Progenitor cell of endocrine pancreas (in vitro differentiated cells): ENCODE measurements at regions not wholly inside any gene's neighbourhood (a gene's known extent, or its start where the extent isn't known, plus 50 kb on each side); places are given as distances from the start of the nearest gene placed in this dataset.

Experiments
- DNase-seq: peaks from one replicate; pipeline ENCODE4 v3.0.0; 2021; ENCODE audit warnings: low spot score; ENCODE audit not compliant: unreplicated experiment
- H3K27ac Mint-ChIP-seq: 2 replicates; pipeline ENCODE4 v1.8.0; 2021; ENCODE audit warnings: mild to moderate bottlenecking, moderate library complexity, mixed read lengths
- H3K27me3 Mint-ChIP-seq: 2 replicates; pipeline ENCODE4 v1.8.0; 2021; ENCODE audit warnings: mixed read lengths
- H3K36me3 Mint-ChIP-seq: 2 replicates; pipeline ENCODE4 v1.8.0; 2022; ENCODE audit warnings: mixed read lengths; ENCODE audit not compliant: insufficient read depth
- H3K4me1 Mint-ChIP-seq: 2 replicates; pipeline ENCODE4 v1.8.0; 2021; ENCODE audit warnings: low read depth, mixed read lengths
- H3K4me3 Mint-ChIP-seq: 2 replicates; pipeline ENCODE4 v1.8.0; 2021; ENCODE audit warnings: low read depth, mild to moderate bottlenecking, moderate library complexity, mixed read lengths
- H3K9me3 Mint-ChIP-seq: 2 replicates; pipeline ENCODE4 v1.8.0; 2021; ENCODE audit warnings: low read depth, mixed read lengths
- TF ChIP-seq, protein P1 (sequence below): fragments of 200-600 bp; sonication (generic); IDR thresholded peaks from one replicate; pipeline ENCODE4 v1.5.0; 2021; ENCODE audit warnings: antibody characterized with exemption, mild to moderate bottlenecking; ENCODE audit not compliant: unreplicated experiment

DNA sequence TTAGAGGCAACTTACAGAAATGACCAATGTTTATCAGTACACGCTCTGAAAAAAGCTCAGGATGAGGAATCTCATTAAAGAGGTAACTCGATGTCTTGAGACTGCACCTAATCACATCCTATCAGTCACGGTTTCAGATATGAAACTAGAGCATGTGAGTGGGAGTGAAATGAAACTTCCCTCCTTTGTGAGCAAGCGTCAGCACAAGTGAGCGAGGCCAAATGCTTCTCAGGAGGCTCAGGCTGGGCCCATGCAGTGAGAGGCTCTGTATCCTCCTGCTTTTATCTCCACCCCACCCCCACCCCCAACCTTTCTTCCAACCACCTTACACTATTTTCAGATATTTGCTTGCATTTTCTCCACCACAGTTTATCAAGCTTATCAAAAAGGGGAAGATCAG is 140.8 kb upstream of the RIMS1 start:
- no peaks in the 10 kb centered on the region for H3K27me3 Mint-ChIP-seq
- H3K4me3 Mint-ChIP-seq, result no peak overlapping the region
- no peak overlapping the region for H3K27ac Mint-ChIP-seq
- H3K4me1 Mint-ChIP-seq, result no peaks in the 10 kb centered on the region
- TF ChIP-seq, protein P1, sequence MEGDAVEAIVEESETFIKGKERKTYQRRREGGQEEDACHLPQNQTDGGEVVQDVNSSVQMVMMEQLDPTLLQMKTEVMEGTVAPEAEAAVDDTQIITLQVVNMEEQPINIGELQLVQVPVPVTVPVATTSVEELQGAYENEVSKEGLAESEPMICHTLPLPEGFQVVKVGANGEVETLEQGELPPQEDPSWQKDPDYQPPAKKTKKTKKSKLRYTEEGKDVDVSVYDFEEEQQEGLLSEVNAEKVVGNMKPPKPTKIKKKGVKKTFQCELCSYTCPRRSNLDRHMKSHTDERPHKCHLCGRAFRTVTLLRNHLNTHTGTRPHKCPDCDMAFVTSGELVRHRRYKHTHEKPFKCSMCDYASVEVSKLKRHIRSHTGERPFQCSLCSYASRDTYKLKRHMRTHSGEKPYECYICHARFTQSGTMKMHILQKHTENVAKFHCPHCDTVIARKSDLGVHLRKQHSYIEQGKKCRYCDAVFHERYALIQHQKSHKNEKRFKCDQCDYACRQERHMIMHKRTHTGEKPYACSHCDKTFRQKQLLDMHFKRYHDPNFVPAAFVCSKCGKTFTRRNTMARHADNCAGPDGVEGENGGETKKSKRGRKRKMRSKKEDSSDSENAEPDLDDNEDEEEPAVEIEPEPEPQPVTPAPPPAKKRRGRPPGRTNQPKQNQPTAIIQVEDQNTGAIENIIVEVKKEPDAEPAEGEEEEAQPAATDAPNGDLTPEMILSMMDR, result no peak
- no peak for DNase-seq
- H3K36me3 Mint-ChIP-seq, result no peaks in the 10 kb centered on the region
- no peaks in the 10 kb centered on the region for H3K9me3 Mint-ChIP-seq

DNA sequence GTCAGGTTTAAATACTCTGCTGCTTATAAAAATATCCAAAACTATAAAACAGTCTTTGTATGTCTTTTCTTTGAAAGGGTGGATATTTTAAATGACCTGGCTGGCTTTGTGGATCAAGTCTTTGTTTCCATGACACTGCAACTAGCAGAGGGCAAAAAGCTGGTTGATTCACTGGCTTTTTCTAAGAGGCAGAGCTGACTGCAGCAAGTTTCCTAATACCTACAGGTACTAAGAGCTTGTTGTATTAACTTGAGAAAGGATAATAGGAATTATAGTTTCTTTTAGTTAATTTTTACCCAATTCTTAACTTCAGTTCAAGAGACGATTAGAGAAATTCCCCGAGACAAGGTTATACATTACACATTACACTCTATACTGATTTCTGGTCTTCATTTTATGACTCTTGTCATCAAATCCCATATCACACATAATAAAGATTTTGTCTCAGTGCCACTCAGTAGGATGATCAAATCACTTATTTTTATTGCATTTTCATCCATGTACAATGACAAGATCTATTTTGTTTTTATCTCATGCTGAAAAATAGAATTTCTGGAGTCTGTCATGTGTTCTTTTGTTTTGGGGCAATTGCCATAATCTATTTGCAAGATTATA is 120.1 kb upstream of the RIMS1 start:
- Mint-ChIP-seq H3K4me1 (no peaks in the 10 kb centered on the region), H3K36me3 (no peaks in the 10 kb centered on the region), H3K9me3 (no peaks in the 10 kb centered on the region), H3K27me3 (no peaks in the 10 kb centered on the region), H3K27ac (no peak overlapping the region), H3K4me3 (no peak overlapping the region)
- no peak for DNase-seq
- TF ChIP-seq, protein P1, result no peak

DNA sequence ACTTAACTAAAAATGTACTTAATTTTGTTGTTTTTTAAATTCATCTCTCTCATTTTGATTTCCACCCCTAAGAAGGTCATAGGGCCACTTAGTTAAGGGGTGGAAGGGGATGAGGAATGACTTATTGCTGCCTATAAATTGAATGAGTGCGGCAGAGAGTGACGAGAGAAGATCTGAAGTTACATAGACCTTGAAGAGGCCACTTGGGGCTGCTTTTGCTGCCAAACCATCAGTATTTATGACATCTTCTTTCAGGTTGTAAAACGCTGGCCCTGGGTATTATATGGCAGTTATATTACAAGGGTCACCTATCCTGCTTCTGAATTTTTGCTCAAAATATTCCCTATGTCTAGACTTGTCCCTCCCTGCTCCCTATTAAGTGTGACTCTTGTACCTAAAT is 119.6 kb upstream of the RIMS1 start:
- Mint-ChIP-seq H3K4me3 (no peak overlapping the region), H3K4me1 (no peaks in the 10 kb centered on the region), H3K27me3 (no peaks in the 10 kb centered on the region), H3K9me3 (no peaks in the 10 kb centered on the region), H3K27ac (no peak overlapping the region), H3K36me3 (no peaks in the 10 kb centered on the region)
- TF ChIP-seq, protein P1, result no peak
- no peak for DNase-seq

DNA sequence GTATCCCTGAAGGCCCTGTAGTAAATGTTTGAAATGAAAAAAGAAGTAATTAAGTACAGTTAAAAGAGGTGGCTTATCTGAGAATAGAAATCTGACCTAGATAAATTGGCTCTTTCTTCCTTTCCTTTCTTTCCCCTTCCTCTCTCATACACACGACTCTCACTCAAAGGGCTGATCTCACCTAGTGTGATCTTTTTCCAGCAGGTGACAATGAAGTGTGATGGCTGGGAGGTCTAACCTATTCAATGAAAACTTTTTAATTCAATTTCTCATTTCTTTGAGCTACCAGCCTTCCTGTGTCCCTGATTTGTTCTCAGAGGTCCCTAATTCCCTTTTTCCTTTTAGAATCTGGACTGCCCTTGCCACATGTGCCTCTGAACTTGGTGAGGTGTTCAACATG is 118.0 kb upstream of the RIMS1 start:
- Mint-ChIP-seq H3K27ac (no peak overlapping the region), H3K4me1 (no peaks in the 10 kb centered on the region), H3K4me3 (no peak overlapping the region), H3K36me3 (no peaks in the 10 kb centered on the region), H3K9me3 (no peaks in the 10 kb centered on the region), H3K27me3 (no peaks in the 10 kb centered on the region)
- TF ChIP-seq, protein P1, result no peak
- DNase-seq, result no peak

DNA sequence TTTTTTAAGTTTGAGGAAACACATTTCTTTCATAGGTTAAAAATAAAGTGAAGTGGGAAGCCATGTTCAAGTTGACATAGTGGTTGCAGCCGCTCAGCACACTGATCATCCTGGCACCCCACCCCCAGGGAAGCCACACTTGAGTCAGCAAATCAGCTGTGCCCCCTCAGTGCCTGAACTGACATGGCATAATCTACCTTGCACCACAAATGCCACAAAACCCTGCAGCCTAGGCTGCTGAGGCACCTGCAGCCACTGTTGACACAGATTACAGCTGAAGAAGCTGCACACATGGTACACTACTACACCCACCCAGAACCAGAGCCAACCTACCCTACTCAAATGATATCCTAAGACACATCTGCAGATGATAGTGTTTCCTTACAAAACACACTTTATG is 77.5 kb upstream of the RIMS1 start:
- H3K27ac Mint-ChIP-seq, result no peak overlapping the region
- DNase-seq, result no peak
- H3K27me3 Mint-ChIP-seq, result no peaks in the 10 kb centered on the region
- no peak overlapping the region for H3K4me3 Mint-ChIP-seq
- H3K9me3 Mint-ChIP-seq, result peaks cover 36% of the 10 kb centered on the region
- H3K36me3 Mint-ChIP-seq, result no peaks in the 10 kb centered on the region
- TF ChIP-seq, protein P1, result no peak
- no peaks in the 10 kb centered on the region for H3K4me1 Mint-ChIP-seq
